Activated T-helper 1 cell treated with anti-CD3 and anti-CD28 coated beads, Interleukin-12 subunit alpha, Interleukin-12 subunit beta, Interleukin-2, Interleukin-4 antibody, amounts not matched to agents 30 ng/mL and 10 ng/mL and 1 ng/mL, durations not matched to agents 14 hours and 24 hours and 36 hours (primary cell): ENCODE measurements at regions not wholly inside any gene's neighbourhood (a gene's known extent, or its start where the extent isn't known, plus 50 kb on each side); places are given as distances from the start of the nearest gene placed in this dataset.

Experiments
- DNase-seq: peaks from one replicate; pipeline ENCODE4 v3.0.0; 2021; ENCODE audit warnings: low spot score
- H3K27ac Mint-ChIP-seq: one replicate; pipeline ENCODE4 v1.8.0; 2021; ENCODE audit warnings: mild to moderate bottlenecking, mixed read lengths
- H3K27me3 Mint-ChIP-seq: one replicate; pipeline ENCODE4 v1.8.0; 2022; ENCODE audit warnings: mild to moderate bottlenecking, moderate library complexity, mixed read lengths; ENCODE audit not compliant: insufficient read depth
- H3K36me3 Mint-ChIP-seq: one replicate; pipeline ENCODE4 v1.8.0; 2021; ENCODE audit warnings: low read depth, mixed read lengths
- H3K4me1 Mint-ChIP-seq: one replicate; pipeline ENCODE4 v1.8.0; 2021; ENCODE audit warnings: low read depth, mixed read lengths
- H3K4me3 Mint-ChIP-seq: one replicate; pipeline ENCODE4 v1.8.0; 2021; ENCODE audit warnings: mild to moderate bottlenecking, moderate library complexity, mixed read lengths
- H3K9me3 Mint-ChIP-seq: one replicate; pipeline ENCODE4 v1.8.0; 2021; ENCODE audit warnings: mixed read lengths
- intact Hi-C: fragments of 100-400 bp; cut with micrococcal nuclease; formaldehyde crosslinking; loops from one replicate; pipeline ENCODE4 v1.15.1; 2024

DNA sequence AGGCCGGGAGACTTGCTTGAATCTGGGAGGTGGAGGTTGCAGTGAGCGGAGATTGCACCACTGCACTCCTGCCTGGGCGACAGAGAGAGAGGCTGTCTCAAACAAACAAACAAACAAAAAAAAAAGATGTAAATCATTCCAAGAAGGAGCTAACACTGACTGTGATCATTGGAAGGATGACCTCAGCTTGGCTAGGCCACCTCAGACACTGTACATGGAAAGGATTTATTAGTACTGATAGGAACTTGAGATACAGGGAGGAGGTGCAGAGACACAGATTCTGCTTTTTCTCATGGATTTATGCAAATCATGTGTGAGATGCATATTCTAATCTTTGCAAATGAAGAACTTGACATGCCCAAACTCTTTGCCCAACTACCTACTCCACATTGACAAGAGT lies 293.6 kb downstream of the HIVEP2 start:
- H3K36me3 Mint-ChIP-seq = no peaks in the 10 kb centered on the region
- H3K27ac Mint-ChIP-seq = no peak overlapping the region
- no peak for DNase-seq
- intact Hi-C loops = no loop called here
- no peak overlapping the region for H3K4me3 Mint-ChIP-seq
- peaks cover 3% of the 10 kb centered on the region for H3K27me3 Mint-ChIP-seq
- no peaks in the 10 kb centered on the region for H3K9me3 Mint-ChIP-seq
- no peaks in the 10 kb centered on the region for H3K4me1 Mint-ChIP-seq

DNA sequence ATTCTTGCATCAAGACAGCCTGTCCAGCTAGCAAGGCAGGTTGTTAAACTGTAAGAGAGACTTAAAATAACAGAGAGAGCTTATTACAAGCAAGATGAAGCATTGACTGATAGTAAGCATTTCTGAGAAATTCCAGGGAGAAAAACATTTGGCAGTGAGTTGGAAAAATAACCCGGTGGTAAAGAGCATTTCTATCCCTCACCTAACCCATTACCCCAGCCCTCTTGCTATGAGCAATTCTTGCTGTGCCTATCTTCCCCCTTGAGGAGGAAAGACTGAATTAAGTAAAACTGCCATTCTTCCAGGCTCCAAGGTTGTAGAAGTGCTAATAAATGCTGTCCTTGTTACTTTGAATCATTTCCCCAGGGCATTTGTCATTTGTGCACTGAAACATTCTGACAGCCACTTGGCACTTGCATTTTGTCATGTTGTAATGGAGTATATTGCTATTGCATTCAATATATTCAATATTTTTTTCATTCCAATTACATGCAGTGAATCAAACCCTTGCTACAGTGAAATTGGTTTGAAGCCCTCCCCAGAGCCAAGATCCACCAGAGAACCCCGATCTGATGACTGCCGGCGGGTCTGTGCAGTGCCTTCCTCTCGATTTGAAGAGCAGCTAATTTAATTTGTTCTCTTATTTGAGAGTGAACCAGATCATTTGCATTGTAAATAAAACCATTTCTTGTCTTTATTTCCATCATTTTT lies 291.1 kb downstream of the HIVEP2 start:
- H3K27me3 Mint-ChIP-seq = peaks cover 2% of the 10 kb centered on the region
- no peaks in the 10 kb centered on the region for H3K4me1 Mint-ChIP-seq
- no peaks in the 10 kb centered on the region for H3K9me3 Mint-ChIP-seq
- H3K4me3 Mint-ChIP-seq = no peak overlapping the region
- no peak for DNase-seq
- no peak overlapping the region for H3K27ac Mint-ChIP-seq
- H3K36me3 Mint-ChIP-seq = no peaks in the 10 kb centered on the region
- intact Hi-C loops = no loop called here

- Mint-ChIP-seq H3K9me3 (peaks cover 19% of the 10 kb centered on the region), H3K27me3 (no peaks in the 10 kb centered on the region), H3K4me3 (no peak overlapping the region), H3K4me1 (no peaks in the 10 kb centered on the region), H3K27ac (no peak overlapping the region), H3K36me3 (no peaks in the 10 kb centered on the region)
- intact Hi-C loops = no loop called here
- DNase-seq = no peak
Observed at GRCh38 chr6:142659661-142660060, 285.3 kb downstream of the HIVEP2 start.

- peaks cover 12% of the 10 kb centered on the region for H3K4me1 Mint-ChIP-seq
- no peak overlapping the region for H3K4me3 Mint-ChIP-seq
- intact Hi-C loops = no loop called here
- no peak overlapping the region for H3K27ac Mint-ChIP-seq
- peaks cover 2% of the 10 kb centered on the region for H3K36me3 Mint-ChIP-seq
- peaks cover 33% of the 10 kb centered on the region for H3K9me3 Mint-ChIP-seq
- no peak for DNase-seq
- H3K27me3 Mint-ChIP-seq = no peaks in the 10 kb centered on the region
Observed at GRCh38 chr6:142665393-142665792, 279.6 kb downstream of the HIVEP2 start.

DNA sequence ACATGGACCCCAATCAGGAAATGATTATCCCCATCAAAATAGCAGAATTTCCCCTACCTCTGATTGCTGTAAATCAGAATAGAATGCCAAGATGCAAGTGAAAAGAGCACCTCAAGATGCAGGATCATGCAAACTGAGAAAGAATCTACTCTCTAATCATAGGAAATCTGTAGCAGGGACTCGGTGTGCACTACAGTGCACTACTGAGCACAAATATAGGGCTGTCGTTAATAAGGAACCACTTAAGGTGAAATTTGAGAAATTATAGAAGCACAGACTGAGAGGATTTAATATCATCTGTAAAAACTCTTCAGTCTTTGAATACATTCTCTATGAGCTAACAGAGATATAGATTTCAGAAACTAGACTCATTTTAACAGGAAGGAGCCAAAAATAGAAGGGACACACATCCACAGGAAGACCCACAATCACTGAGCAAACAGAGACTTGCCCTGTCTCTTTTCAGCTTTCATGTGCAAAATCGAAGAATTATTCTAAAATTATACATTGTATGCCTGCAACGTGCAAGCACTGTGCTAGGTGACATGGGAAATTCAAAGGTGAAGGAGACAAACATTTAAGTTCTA lies 278.3 kb downstream of the HIVEP2 start:
- no peaks in the 10 kb centered on the region for H3K27me3 Mint-ChIP-seq
- H3K27ac Mint-ChIP-seq = no peak overlapping the region
- H3K4me3 Mint-ChIP-seq = no peak overlapping the region
- intact Hi-C loops = no loop called here
- peaks cover 2% of the 10 kb centered on the region for H3K36me3 Mint-ChIP-seq
- DNase-seq = no peak
- peaks cover 12% of the 10 kb centered on the region for H3K4me1 Mint-ChIP-seq
- H3K9me3 Mint-ChIP-seq = peaks cover 38% of the 10 kb centered on the region

- no peak overlapping the region for H3K27ac Mint-ChIP-seq
- H3K27me3 Mint-ChIP-seq = no peaks in the 10 kb centered on the region
- H3K4me3 Mint-ChIP-seq = no peak overlapping the region
- no peak for DNase-seq
- intact Hi-C loops = no loop called here
- peaks cover 2% of the 10 kb centered on the region for H3K36me3 Mint-ChIP-seq
- peaks cover 21% of the 10 kb centered on the region for H3K9me3 Mint-ChIP-seq
- H3K4me1 Mint-ChIP-seq = peaks cover 12% of the 10 kb centered on the region
Observed at GRCh38 chr6:142669471-142670351, 275.3 kb downstream of the HIVEP2 start.

GRCh38 chr6:142671791-142672190 lies 273.2 kb downstream of the HIVEP2 start:
- Mint-ChIP-seq H3K4me3 (no peak overlapping the region), H3K27me3 (no peaks in the 10 kb centered on the region), H3K27ac (no peak overlapping the region), H3K4me1 (peaks cover 7% of the 10 kb centered on the region), H3K36me3 (peaks cover 2% of the 10 kb centered on the region), H3K9me3 (peaks cover 12% of the 10 kb centered on the region)
- intact Hi-C loops = no loop called here
- no peak for DNase-seq

GRCh38 chr6:142675517-142675916 lies 269.5 kb downstream of the HIVEP2 start:
- intact Hi-C loops = no loop called here
- peaks cover 7% of the 10 kb centered on the region for H3K9me3 Mint-ChIP-seq
- H3K4me3 Mint-ChIP-seq = no peak overlapping the region
- H3K36me3 Mint-ChIP-seq = no peaks in the 10 kb centered on the region
- no peaks in the 10 kb centered on the region for H3K27me3 Mint-ChIP-seq
- no peak for DNase-seq
- no peak overlapping the region for H3K27ac Mint-ChIP-seq
- peaks cover 7% of the 10 kb centered on the region for H3K4me1 Mint-ChIP-seq

DNA sequence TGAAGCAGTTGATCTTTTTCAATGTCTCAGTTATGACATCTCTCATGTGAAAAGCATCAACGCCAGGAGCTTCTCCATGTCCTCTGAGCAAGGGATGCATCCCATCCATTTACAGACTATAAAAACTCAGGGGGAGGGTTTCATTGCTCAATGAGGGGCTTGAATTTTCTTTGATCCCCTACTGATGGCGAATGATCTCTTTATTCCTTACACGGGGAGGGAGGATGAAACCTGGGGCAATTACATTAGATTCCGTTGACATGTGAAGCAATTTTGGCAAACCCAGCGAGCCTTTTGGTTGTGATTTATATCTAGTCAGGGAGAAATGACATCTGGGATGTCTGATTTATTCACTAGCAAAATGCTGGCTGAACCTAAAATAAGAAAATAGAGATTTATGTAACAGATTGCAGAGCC lies 268.9 kb downstream of the HIVEP2 start:
- Mint-ChIP-seq H3K27me3 (no peaks in the 10 kb centered on the region), H3K4me3 (no peak overlapping the region), H3K27ac (no peak overlapping the region), H3K9me3 (peaks cover 7% of the 10 kb centered on the region), H3K36me3 (no peaks in the 10 kb centered on the region), H3K4me1 (peaks cover 12% of the 10 kb centered on the region)
- intact Hi-C loops = no loop called here
- no peak for DNase-seq

DNA sequence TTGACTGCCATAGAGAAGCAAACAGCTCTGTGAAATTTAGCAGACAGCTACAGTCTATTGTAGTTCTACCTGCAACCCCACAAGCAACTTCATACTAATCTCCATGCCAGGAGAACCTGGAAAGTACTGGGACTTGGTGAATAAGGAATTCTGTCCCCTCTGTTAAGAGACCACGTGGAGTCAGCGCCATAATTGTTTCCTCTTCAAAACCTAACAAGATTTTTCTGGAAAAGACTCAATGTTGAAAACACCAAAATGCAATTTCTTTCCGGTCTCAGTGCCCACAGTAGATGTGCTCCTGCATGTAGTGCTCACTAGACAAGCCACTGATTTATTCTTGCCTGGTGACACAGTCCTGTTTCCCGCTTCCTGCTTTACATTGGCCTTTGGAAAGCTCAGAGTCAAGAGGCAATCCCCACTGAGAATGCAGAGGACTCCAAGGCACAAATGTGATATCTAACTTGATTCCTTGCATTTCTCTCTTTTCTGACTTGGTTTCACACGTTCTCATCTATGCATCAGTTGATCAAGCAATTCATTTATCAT lies 268.3 kb downstream of the HIVEP2 start:
- H3K27me3 Mint-ChIP-seq = no peaks in the 10 kb centered on the region
- no peak overlapping the region for H3K4me3 Mint-ChIP-seq
- H3K4me1 Mint-ChIP-seq = peaks cover 13% of the 10 kb centered on the region
- H3K36me3 Mint-ChIP-seq = no peaks in the 10 kb centered on the region
- intact Hi-C loops = no loop called here
- peaks cover 1% of the 10 kb centered on the region for H3K9me3 Mint-ChIP-seq
- H3K27ac Mint-ChIP-seq = no peak overlapping the region
- DNase-seq = no peak

DNA sequence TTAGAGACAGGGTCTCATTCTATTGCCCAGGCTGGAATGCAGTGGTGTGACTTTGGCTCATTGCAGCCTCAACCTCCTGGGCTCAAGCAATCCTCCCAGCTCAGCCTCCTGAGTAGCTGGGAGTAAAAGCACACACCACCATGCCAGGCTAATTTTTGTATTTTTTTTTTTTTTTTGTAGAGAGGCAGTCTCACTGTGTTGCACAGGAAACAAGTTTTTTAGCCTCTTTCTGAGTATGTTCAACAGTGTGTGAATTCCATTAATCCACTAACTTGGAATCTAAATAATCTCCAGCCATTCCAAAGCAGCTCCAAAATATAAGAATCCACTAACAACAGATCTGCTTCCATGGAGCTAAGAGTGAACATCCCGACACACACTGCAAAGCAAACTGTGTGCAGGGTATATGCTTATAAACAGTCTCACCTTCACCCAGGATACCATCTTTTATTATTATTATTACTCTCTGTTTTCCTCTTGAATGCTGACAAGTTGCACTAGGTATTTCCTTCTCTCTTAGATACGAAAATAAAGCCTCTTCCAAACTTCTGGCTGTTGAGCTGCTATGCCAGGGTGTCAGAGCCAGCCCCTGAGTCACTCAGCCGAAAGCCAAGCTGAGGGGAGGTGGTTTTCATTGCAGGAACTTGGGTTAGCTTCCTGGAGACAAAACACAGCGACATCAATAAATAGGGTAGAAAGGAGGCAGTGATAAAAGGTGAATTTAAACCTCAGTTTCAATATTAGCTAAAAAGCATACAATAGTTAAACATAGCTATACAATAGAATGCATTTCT lies 264.9 kb downstream of the HIVEP2 start:
- intact Hi-C loops = no loop called here
- DNase-seq = no peak

DNA sequence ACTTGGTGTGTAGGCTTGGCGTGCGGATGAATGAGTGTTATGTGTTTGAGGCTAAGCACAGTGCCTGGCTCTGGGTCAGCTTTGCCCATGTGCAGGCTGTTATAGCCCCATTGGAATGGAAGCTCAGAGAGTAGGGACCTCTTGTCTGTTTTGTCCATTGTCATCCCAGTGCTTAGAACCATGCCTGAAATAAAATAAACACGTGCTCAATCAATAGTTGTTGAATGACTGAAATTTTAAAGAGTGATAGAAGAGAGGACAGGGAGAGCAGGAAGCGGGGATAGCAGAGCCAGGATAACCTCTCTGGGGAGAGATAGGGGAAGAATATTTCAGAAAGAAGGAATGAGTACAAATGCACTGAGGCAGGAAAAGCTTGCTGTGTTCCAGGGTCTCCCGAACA lies 263.9 kb downstream of the HIVEP2 start:
- Mint-ChIP-seq H3K27me3 (no peaks in the 10 kb centered on the region), H3K36me3 (no peaks in the 10 kb centered on the region), H3K4me3 (no peak overlapping the region), H3K27ac (no peak overlapping the region), H3K4me1 (peaks cover 18% of the 10 kb centered on the region), H3K9me3 (no peaks in the 10 kb centered on the region)
- no peak for DNase-seq
- intact Hi-C loops = no loop called here

More for the DNA sequence above, 264.9 kb downstream of the HIVEP2 start:
- H3K36me3 Mint-ChIP-seq = no peaks in the 10 kb centered on the region
- H3K9me3 Mint-ChIP-seq = no peaks in the 10 kb centered on the region
- no peak overlapping the region for H3K4me3 Mint-ChIP-seq
- no peaks in the 10 kb centered on the region for H3K27me3 Mint-ChIP-seq
- H3K27ac Mint-ChIP-seq = no peak overlapping the region
- H3K4me1 Mint-ChIP-seq = peaks cover 13% of the 10 kb centered on the region
